GM18505 (cell line): ENCODE measurements at regions not wholly inside any gene's neighbourhood (a gene's known extent, or its start where the extent isn't known, plus 50 kb on each side); places are given as distances from the start of the nearest gene placed in this dataset.
"Not testable (repeated sequence)": the region's sequence is repeated elsewhere in the genome, so short reads cannot be mapped to it uniquely, and the experiment has no call there.

Source experiments
- ATAC-seq: cut with Tn5 transposase; IDR thresholded peaks from one replicate; pipeline ENCODE4 v1.9.1; 2021; ENCODE audit not compliant: unreplicated experiment
- POLR2A ChIP-seq: IDR thresholded peaks from 4 replicates; pipeline ENCODE4 v1.6.1; 2011; ENCODE audit warnings: borderline replicate concordance; ENCODE audit not compliant: insufficient read depth, insufficient read length; ENCODE audit errors: extremely low read depth

DNA sequence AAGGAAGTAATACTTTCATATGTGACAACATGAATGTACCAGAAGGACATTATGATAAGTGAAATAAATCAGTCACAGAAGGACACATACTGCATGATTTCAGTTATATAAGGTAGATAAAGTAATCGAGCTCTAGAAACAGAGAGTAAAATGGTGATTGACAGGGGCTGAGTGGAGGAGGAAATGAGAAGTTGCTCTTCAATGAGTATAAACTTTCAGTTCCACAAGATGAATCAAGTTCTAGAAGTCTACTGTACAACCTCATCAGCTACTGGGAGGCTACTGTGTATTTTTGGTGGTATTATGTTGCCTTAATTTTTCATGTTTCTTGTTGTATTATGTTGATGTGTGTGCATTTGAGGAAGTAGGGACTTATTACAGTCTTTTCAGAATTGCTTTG is 270.9 kb upstream of the GRIA3 start:
- ATAC-seq: no peak
- no peak for TF ChIP-seq POLR2A

DNA sequence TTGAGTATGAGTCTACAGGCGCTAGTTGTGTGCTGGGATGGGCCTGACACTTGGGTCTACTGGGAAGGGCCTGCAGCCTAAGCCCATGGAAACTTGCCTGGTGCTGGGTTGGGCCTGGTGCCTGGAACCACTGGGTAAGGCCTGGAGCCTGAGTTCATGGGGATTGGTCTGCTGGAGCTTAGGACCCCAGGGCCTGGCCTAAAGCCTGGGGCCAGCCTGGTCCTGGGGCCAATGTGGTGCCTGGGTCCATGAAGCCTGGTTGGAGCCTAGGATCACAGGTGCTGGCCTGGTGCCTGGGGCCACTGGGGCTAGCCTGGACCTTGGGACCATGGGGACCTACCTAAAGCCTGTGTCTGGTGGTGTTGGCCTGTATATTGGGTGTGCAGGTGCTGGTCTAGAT is 270.3 kb upstream of the GRIA3 start:
- no peak for ATAC-seq
- no peak for TF ChIP-seq POLR2A

DNA sequence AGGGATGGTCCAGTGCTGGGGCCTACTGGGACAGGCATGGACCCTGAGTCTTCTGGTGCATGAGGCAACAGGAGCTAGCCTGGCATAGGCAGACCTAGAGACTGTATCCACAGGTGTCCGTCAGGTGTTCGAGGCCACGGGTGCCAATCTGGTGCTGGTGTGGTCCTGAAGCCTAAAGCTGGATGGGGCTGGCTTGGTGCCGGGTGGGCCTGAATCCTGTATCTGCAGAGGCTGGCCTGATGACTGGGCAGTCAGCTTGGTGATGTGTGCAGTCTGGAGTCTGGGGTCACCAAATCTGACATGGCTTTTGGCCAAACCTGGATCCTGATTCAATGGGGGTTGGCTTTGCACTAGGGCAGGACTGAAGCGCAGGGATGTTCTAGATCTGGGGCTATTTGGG is 269.8 kb upstream of the GRIA3 start:
- ATAC-seq: no peak
- TF ChIP-seq POLR2A: no peak

DNA sequence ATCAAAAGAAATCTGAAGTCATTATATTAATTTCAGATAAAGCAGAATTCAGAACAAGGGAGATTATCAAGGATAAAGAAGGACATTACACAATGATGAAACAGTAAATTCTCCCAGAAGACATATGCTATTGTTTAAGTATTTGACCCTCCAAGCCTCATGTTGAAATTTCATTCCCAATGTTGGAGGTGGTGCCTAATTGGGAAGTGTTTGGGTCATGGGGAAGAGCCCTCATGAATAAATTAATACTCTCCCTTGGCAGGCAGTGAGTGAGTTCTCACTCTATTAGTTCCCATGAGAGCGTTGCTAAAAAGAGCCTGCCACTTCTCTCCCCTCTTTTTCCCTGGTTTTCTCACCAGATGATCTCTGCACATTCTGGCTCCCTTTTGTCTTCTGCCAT is 249.9 kb upstream of the GRIA3 start:
- ATAC-seq: no peak

DNA sequence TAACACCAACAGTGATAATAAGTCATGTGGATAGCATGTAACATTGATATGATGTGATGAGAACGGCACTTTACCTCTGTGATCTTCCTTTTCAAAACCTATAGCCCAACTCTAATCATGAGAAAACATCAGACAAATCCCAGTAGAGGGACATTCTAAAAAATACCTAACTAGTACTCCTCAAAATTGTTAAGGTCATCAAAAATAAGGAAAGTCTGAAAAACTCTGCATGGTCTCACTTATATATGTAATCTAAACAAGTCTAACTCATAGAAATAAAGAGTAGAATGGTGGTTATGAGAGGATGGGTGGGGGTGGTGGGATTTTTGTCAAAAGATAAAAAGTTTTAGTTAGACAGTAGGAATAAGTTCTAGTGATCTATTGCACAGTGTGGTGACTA is 243.9 kb upstream of the GRIA3 start:
- TF ChIP-seq POLR2A: no peak
- no peak for ATAC-seq

More for the DNA sequence above, 249.9 kb upstream of the GRIA3 start:
- no peak for TF ChIP-seq POLR2A

GRCh38 chrX:122941806-122942205 is 242.3 kb upstream of the GRIA3 start:
- no peak for TF ChIP-seq POLR2A
- ATAC-seq: no peak

- no peak for TF ChIP-seq POLR2A
Observed at GRCh38 chrX:122943918-122944317, 240.2 kb upstream of the GRIA3 start.

GRCh38 chrX:122945328-122945727 is 238.8 kb upstream of the GRIA3 start:
- TF ChIP-seq POLR2A: no peak
- ATAC-seq: no peak

More at GRCh38 chrX:122943918-122944317, 240.2 kb upstream of the GRIA3 start:
- no peak for ATAC-seq

GRCh38 chrX:122972604-122973003 is 211.5 kb upstream of the GRIA3 start:
- TF ChIP-seq POLR2A: no peak
- ATAC-seq: no peak

DNA sequence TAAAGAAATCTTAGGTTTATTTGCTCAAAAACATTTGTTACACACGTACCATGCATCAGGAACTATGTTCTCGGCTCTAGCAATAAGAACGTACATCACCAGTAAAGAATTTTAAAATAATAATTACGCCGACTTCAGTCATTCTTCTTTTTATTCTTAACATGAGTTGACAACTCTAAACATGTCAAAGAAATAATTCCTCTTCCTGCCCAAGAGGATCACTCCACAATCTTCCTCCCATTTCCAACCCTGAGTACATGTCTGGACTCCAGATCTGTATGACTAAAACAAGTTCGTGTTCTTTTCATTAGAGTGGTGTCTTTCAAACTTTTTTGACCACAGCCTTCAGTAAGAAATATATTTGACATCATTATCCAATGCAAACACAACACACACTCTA is 201.6 kb upstream of the GRIA3 start:
- no peak for ATAC-seq

DNA sequence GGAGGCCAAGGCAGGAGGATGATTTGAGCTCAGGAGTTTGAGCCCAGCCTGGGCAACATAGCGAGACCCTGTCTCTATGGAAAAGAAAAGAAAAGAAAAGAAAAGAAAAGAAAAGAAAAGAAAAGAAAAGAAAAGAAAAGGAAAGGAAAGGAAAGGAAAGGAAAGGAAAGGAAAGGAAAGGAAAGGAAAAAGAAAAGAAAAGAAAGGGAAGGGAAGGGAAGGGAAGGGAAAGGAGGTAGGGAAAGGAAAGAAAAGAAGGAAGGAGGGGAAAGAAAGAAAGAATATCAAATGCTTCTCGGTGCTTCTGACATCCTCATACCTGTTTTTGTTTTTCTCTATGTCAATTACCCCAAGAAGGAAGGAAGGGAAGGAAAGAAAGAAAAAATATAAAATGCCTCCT is 181.2 kb upstream of the GRIA3 start:
- ATAC-seq: not testable (repeated sequence)

More for the DNA sequence above, 201.6 kb upstream of the GRIA3 start:
- TF ChIP-seq POLR2A: no peak

- ATAC-seq: no peak
- TF ChIP-seq POLR2A: no peak
Observed at GRCh38 chrX:123013141-123013540, 170.9 kb upstream of the GRIA3 start.

DNA sequence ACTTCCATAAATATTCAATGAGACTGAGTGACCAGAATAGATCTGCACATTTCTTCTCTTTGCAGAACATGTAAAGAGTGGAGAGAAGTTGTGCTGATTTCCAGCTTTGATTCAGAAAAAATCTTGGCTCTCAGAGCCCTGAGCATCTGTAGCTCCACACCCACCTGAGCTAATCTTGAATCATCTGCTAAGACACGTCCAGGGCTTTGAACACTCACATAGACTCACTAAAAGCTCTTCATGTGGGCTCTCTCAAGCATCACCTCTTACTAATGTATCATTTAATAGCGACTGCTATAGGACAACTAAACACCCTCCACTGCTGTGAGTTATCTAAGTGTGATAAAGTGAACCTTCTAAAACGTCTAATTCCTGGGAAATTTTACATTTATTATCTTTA is 147.7 kb upstream of the GRIA3 start:
- no peak for TF ChIP-seq POLR2A
- ATAC-seq: no peak

DNA sequence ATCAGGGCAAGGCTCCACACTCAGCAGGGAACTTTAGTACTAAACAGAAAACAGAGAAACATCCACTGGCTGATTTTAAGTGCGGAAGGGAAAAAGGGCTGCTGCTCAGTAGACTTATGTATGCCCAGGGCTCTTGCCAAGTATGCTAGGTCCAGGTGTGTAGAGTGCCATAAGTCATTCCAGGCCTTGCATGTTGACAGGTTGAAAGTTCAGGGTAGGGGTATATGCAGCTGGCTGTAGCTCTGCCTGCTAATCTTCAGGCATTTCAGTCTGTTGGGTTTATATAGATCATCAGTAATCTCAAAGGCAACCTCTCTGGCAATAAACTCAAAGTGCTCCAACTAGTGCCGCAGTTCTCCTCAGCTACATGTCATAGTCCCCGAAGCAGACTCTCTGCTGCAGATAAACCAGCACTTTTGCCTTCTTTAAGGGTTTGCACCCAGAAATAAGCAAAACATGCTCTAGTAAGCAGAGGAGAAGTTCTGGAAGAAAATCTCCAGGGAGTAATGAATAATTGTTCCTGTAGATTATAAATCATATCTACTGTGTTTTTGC is 134.9 kb upstream of the GRIA3 start:
- ATAC-seq: no peak
- TF ChIP-seq POLR2A: no peak

DNA sequence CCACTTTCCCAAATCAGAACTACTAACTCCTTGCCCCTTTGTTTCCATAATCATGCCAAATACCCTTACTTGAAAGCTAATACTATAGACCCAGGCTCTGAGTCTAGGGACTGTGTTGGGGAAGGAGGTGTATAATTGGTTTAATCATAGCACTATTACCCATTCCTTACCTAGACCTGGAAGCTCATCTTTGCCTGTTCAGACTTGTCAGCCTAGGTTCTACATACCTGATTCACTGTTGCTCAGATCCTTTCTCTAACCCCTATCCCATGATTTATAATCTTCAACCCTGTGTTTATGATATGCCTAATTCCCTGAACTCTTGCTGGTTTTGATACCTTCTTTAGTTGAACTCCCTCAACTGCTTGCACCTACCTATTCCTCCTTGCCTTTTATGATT is 123.1 kb upstream of the GRIA3 start:
- TF ChIP-seq POLR2A: no peak
- ATAC-seq: no peak
